IMR-90 (cell line): ENCODE measurements at regions not wholly inside any gene's neighbourhood (a gene's known extent, or its start where the extent isn't known, plus 50 kb on each side); places are given as distances from the start of the nearest gene placed in this dataset.

Experiments used
- CEBPB ChIP-seq: IDR thresholded peaks from 2 replicates; pipeline ENCODE4 v1.6.1; 2012; ENCODE audit warnings: low read depth, low read length, improper control_type of control experiment
- MAZ ChIP-seq: IDR thresholded peaks from 2 replicates; pipeline ENCODE4 v1.6.1; 2012; ENCODE audit warnings: low read depth, mild to moderate bottlenecking, low read length, improper control_type of control experiment, moderate library complexity, borderline replicate concordance
- NFE2L2 ChIP-seq: fragments of 150-350 bp; IDR thresholded peaks from 2 replicates; pipeline ENCODE4 v1.6.1; 2016; ENCODE audit warnings: low read depth, mild to moderate bottlenecking, low read length
- POLR2A ChIP-seq: IDR thresholded peaks from 2 replicates; pipeline ENCODE4 v1.6.1; 2012; ENCODE audit warnings: mild to moderate bottlenecking, low read depth, low read length
- RCOR1 ChIP-seq: IDR thresholded peaks from 2 replicates; pipeline ENCODE4 v1.6.1; 2012; ENCODE audit warnings: mild to moderate bottlenecking, low read length, improper control_type of control experiment; ENCODE audit not compliant: insufficient replicate concordance
- RFX5 ChIP-seq: IDR thresholded peaks from 2 replicates; pipeline ENCODE4 v1.8.0; 2012; ENCODE audit warnings: low read depth, mild to moderate bottlenecking, low read length, moderate library complexity
- SMC3 ChIP-seq: fragments of 150-350 bp; IDR thresholded peaks from 2 replicates; pipeline ENCODE4 v1.6.1; 2016; ENCODE audit warnings: low read depth, mild to moderate bottlenecking, antibody characterized with exemption, low read length, moderate library complexity
- TF ChIP-seq, protein P1 (sequence below): conservative IDR thresholded peaks from 2 replicates; pipeline ENCODE4 v1.5.1; 2012; ENCODE audit warnings: mild to moderate bottlenecking, low read depth, low read length, improper control_type of control experiment
- TF ChIP-seq, protein P2 (sequence below): fragments of 150-350 bp; IDR thresholded peaks from 2 replicates; pipeline ENCODE4 v1.6.1; 2017; ENCODE audit warnings: mild to moderate bottlenecking, antibody characterized with exemption, low read length, low read depth

DNA sequence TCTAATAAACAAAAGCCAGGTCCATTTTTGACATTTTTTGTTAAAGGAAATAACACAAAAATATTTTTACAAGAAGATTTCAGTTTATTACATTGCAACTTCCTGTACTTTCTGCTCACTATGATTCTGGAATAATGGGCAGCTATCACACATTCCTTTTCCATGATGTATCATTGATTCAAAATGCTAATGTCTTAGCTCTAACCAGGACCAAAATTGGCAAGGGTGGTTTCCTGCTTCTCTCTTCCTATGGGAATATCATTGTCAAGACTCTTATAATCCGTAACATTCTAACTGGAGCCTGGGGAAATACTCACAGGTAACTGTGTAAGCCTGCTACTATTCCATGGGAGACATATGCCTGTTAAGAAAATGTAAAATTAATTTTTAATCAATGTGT lies 218.6 kb downstream of the DCAF12L2 start:
- no peak for TF ChIP-seq NFE2L2
- TF ChIP-seq CEBPB, result no peak
- TF ChIP-seq SMC3, result no peak
- TF ChIP-seq, protein P1, sequence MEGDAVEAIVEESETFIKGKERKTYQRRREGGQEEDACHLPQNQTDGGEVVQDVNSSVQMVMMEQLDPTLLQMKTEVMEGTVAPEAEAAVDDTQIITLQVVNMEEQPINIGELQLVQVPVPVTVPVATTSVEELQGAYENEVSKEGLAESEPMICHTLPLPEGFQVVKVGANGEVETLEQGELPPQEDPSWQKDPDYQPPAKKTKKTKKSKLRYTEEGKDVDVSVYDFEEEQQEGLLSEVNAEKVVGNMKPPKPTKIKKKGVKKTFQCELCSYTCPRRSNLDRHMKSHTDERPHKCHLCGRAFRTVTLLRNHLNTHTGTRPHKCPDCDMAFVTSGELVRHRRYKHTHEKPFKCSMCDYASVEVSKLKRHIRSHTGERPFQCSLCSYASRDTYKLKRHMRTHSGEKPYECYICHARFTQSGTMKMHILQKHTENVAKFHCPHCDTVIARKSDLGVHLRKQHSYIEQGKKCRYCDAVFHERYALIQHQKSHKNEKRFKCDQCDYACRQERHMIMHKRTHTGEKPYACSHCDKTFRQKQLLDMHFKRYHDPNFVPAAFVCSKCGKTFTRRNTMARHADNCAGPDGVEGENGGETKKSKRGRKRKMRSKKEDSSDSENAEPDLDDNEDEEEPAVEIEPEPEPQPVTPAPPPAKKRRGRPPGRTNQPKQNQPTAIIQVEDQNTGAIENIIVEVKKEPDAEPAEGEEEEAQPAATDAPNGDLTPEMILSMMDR, result no peak
- no peak for TF ChIP-seq RFX5
- no peak for TF ChIP-seq POLR2A
- TF ChIP-seq RCOR1, result no peak
- TF ChIP-seq, protein P2, sequence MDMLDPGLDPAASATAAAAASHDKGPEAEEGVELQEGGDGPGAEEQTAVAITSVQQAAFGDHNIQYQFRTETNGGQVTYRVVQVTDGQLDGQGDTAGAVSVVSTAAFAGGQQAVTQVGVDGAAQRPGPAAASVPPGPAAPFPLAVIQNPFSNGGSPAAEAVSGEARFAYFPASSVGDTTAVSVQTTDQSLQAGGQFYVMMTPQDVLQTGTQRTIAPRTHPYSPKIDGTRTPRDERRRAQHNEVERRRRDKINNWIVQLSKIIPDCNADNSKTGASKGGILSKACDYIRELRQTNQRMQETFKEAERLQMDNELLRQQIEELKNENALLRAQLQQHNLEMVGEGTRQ, result no peak
- TF ChIP-seq MAZ, result no peak
